Prostate gland (tissue), 2 donors: ENCODE measurements at regions not wholly inside any gene's neighbourhood (a gene's known extent, or its start where the extent isn't known, plus 50 kb on each side); places are given as distances from the start of the nearest gene placed in this dataset.

ENCODE experiments used
- DNase-seq: peaks from one replicate; pipeline ENCODE4 v3.0.0-alpha.2; 2019; ENCODE audit warnings: low spot score
- H3K27ac ChIP-seq, 2 donors: fragments of 200-600 bp; sonication (generic); 2 replicates each; pipeline ENCODE4 v1.5.1; 2017 to 2019
- H3K27me3 ChIP-seq: fragments of 200-600 bp; sonication (generic); replicated peaks from 2 replicates; pipeline ENCODE4 v1.5.1; 2019; ENCODE audit not compliant: insufficient read depth
- H3K36me3 ChIP-seq, 2 donors: fragments of 200-600 bp; sonication (generic); 1 replicate in 1 of 2; 2 replicates in 1 of 2; pipeline versions ENCODE4 v1.5.1 to v1.8.1; 2017 to 2019
- H3K4me1 ChIP-seq: fragments of 200-600 bp; sonication (generic); replicated peaks from 2 replicates; pipeline ENCODE4 v1.5.1; 2019
- H3K4me3 ChIP-seq, 2 donors: fragments of 200-600 bp; sonication (generic); 2 replicates each; pipeline ENCODE4 v1.5.1; 2017 to 2019
- H3K9me3 ChIP-seq: fragments of 200-600 bp; sonication (generic); 2 replicates; pipeline ENCODE4 v1.5.1; 2017
- CTCF ChIP-seq, 4 experiments: fragments of 200-600 bp in 2 of 4; fragments of 450-650 bp in 2 of 4; sonication (generic) in 2 of 4; IDR thresholded peaks; 1 replicate in 3 of 4; 2 replicates in 1 of 4; pipeline ENCODE4 v1.5.1; 2016 to 2019; ENCODE audit warnings: antibody characterized with exemption in 4 of 4, mild to moderate bottlenecking in 2 of 4, moderate library complexity in 2 of 4
- POLR2A ChIP-seq: fragments of 450-650 bp; IDR thresholded peaks from one replicate; pipeline ENCODE4 v1.6.1; 2016; ENCODE audit warnings: antibody characterized with exemption, mild to moderate bottlenecking
- POLR2AphosphoS5 ChIP-seq: sonication (generic); formaldehyde crosslinking; IDR thresholded peaks from one replicate; pipeline ENCODE4 v1.6.1; 2017; ENCODE audit warnings: antibody characterized with exemption
- WGBS: methylation state at CpG from one replicate; pipeline ENCODE4 v1.1.5; 2018; 5-methylcytosine and 5-hydroxymethylcytosine counted together
- intact Hi-C: fragments of 100-400 bp; cut with DNase I; formaldehyde crosslinking; loops from one replicate; pipeline ENCODE4 v1.14.2; 2022

GRCh38 chr4:173801361-173801760, 271.3 kb upstream of the HAND2 start:
- H3K4me3 ChIP-seq = no peak overlapping the region
- H3K4me1 ChIP-seq = no peaks in the 10 kb centered on the region
- WGBS = 45% methylated on average over 1 of the region's 1 CpG
- TF ChIP-seq CTCF (IDR thresholded peaks at IDR 0.05) (no peak), POLR2A (no peak), POLR2AphosphoS5 (no peak)
- H3K9me3 ChIP-seq = no peaks in the 10 kb centered on the region
- no peaks in the 10 kb centered on the region for H3K27me3 ChIP-seq
- no peak for DNase-seq
- H3K27ac ChIP-seq = no peak overlapping the region
- intact Hi-C loops = no loop called here
- H3K36me3 ChIP-seq = no peaks in the 10 kb centered on the region

- Histone ChIP-seq H3K9me3 (no peaks in the 10 kb centered on the region), H3K27ac (no peak overlapping the region), H3K27me3 (no peaks in the 10 kb centered on the region), H3K4me3 (no peak overlapping the region), H3K36me3 (no peaks in the 10 kb centered on the region), H3K4me1 (no peaks in the 10 kb centered on the region)
- WGBS = 82% methylated on average over 1 of the region's 1 CpG
- no peak for DNase-seq
- intact Hi-C loops = no loop called here
- TF ChIP-seq CTCF (IDR thresholded peaks at IDR 0.05) (no peak), POLR2AphosphoS5 (no peak), POLR2A (no peak)
These were observed 267.3 kb upstream of the HAND2 start for GRCh38 chr4:173797296-173797695.

GRCh38 chr4:173794662-173795061, 264.6 kb upstream of the HAND2 start:
- DNase-seq = no peak
- no peaks in the 10 kb centered on the region for H3K9me3 ChIP-seq
- no peaks in the 10 kb centered on the region for H3K27me3 ChIP-seq
- intact Hi-C loops = no loop called here
- WGBS = 59% methylated on average over 2 of the region's 2 CpGs
- no peak overlapping the region for H3K27ac ChIP-seq
- H3K4me1 ChIP-seq = no peaks in the 10 kb centered on the region
- no peaks in the 10 kb centered on the region for H3K36me3 ChIP-seq
- H3K4me3 ChIP-seq = no peak overlapping the region
- TF ChIP-seq POLR2AphosphoS5 (no peak), POLR2A (no peak), CTCF (IDR thresholded peaks at IDR 0.05) (no peak)

- no peak overlapping the region for H3K27ac ChIP-seq
- TF ChIP-seq CTCF (IDR thresholded peaks at IDR 0.05) (no peak), POLR2A (no peak), POLR2AphosphoS5 (no peak)
- H3K9me3 ChIP-seq = no peaks in the 10 kb centered on the region
- intact Hi-C loops = no loop called here
- no peaks in the 10 kb centered on the region for H3K36me3 ChIP-seq
- 71% methylated on average over 3 of the region's 3 CpGs for WGBS
- no peaks in the 10 kb centered on the region for H3K27me3 ChIP-seq
- H3K4me1 ChIP-seq = no peaks in the 10 kb centered on the region
- H3K4me3 ChIP-seq = no peak overlapping the region
- DNase-seq = no peak
These were observed 264.0 kb upstream of the HAND2 start for GRCh38 chr4:173793937-173794510.

- intact Hi-C loops = no loop called here
- Histone ChIP-seq H3K4me1 (no peaks in the 10 kb centered on the region), H3K27me3 (no peaks in the 10 kb centered on the region), H3K9me3 (no peaks in the 10 kb centered on the region), H3K4me3 (no peak overlapping the region), H3K27ac (no peak overlapping the region), H3K36me3 (no peaks in the 10 kb centered on the region)
- WGBS = 13% methylated on average over 2 of the region's 2 CpGs
- TF ChIP-seq POLR2A = no peak
- TF ChIP-seq POLR2AphosphoS5 = no peak
- TF ChIP-seq CTCF (IDR thresholded peaks at IDR 0.05) = no peak
- DNase-seq = no peak
These were observed 252.6 kb upstream of the HAND2 start for GRCh38 chr4:173782660-173783059.
